BLaER1 (cell line): ENCODE measurements at regions not wholly inside any gene's neighbourhood (a gene's known extent, or its start where the extent isn't known, plus 50 kb on each side); places are given as distances from the start of the nearest gene placed in this dataset.
"Not testable (repeated sequence)": the region's sequence is repeated elsewhere in the genome, so short reads cannot be mapped to it uniquely, and the experiment has no call there.

ENCODE experiments used
- H3K27ac ChIP-seq: shearing (Covaris generic); formaldehyde crosslinking; 2 replicates; pipeline ENCODE4 v1.8.1; 2022
- H3K27me3 ChIP-seq: shearing (Covaris generic); formaldehyde crosslinking; 2 replicates; pipeline ENCODE4 v1.8.1; 2022
- H3K36me3 ChIP-seq: shearing (Covaris generic); formaldehyde crosslinking; 2 replicates; pipeline ENCODE4 v1.8.1; 2022
- H3K4me1 ChIP-seq: shearing (Covaris generic); formaldehyde crosslinking; 2 replicates; pipeline ENCODE4 v1.8.1; 2022
- H3K4me2 ChIP-seq: shearing (Covaris generic); formaldehyde crosslinking; 2 replicates; pipeline ENCODE4 v1.8.1; 2022
- H3K4me3 ChIP-seq: shearing (Covaris generic); formaldehyde crosslinking; 2 replicates; pipeline ENCODE4 v1.8.1; 2022
- H3K9ac ChIP-seq: shearing (Covaris generic); formaldehyde crosslinking; 2 replicates; pipeline ENCODE4 v1.8.1; 2022
- H3K9me3 ChIP-seq: shearing (Covaris generic); formaldehyde crosslinking; 2 replicates; pipeline ENCODE4 v1.8.1; 2022
- H4K20me1 ChIP-seq: shearing (Covaris generic); formaldehyde crosslinking; 2 replicates; pipeline ENCODE4 v1.8.1; 2022
- Cebpa-rat ChIP-seq: shearing (Covaris generic); IDR thresholded peaks from 2 replicates; pipeline ENCODE4 v1.8.1; 2022

- Histone ChIP-seq H3K4me1 (peaks cover 9% of the 10 kb centered on the region), H3K9me3 (no peaks in the 10 kb centered on the region), H3K36me3 (no peaks in the 10 kb centered on the region), H3K4me2 (no peak overlapping the region), H4K20me1 (no peaks in the 10 kb centered on the region), H3K9ac (no peak overlapping the region), H3K27me3 (no peaks in the 10 kb centered on the region), H3K4me3 (no peak overlapping the region), H3K27ac (no peak overlapping the region)
- no peak for TF ChIP-seq Cebpa-rat
Observed at GRCh38 chr16:13441675-13442074, 478.3 kb upstream of the ERCC4 start.

GRCh38 chr16:13448346-13448745 is 471.6 kb upstream of the ERCC4 start:
- Histone ChIP-seq H4K20me1 (no peaks in the 10 kb centered on the region), H3K9me3 (no peaks in the 10 kb centered on the region), H3K9ac (no peak overlapping the region), H3K4me2 (0 out of 2 replicates have a peak overlapping the region, but pooled peaks have one; percentile 19), H3K27ac (no peak overlapping the region), H3K4me3 (no peak overlapping the region), H3K4me1 (no peaks in the 10 kb centered on the region), H3K36me3 (no peaks in the 10 kb centered on the region), H3K27me3 (no peaks in the 10 kb centered on the region)
- no peak for TF ChIP-seq Cebpa-rat

GRCh38 chr16:13453325-13453724 is 466.6 kb upstream of the ERCC4 start:
- H3K27ac ChIP-seq, result no peak overlapping the region
- H3K9ac ChIP-seq, result no peak overlapping the region

GRCh38 chr16:13453938-13454553 is 465.9 kb upstream of the ERCC4 start:
- H3K27ac ChIP-seq, result no peak overlapping the region
- no peaks in the 10 kb centered on the region for H3K36me3 ChIP-seq
- H3K4me2 ChIP-seq, result no peak overlapping the region
- no peaks in the 10 kb centered on the region for H3K4me1 ChIP-seq
- no peak overlapping the region for H3K9ac ChIP-seq
- no peaks in the 10 kb centered on the region for H3K27me3 ChIP-seq
- H3K9me3 ChIP-seq, result no peaks in the 10 kb centered on the region
- no peak overlapping the region for H3K4me3 ChIP-seq
- no peaks in the 10 kb centered on the region for H4K20me1 ChIP-seq
- no peak for TF ChIP-seq Cebpa-rat

More at GRCh38 chr16:13453325-13453724, 466.6 kb upstream of the ERCC4 start:
- Histone ChIP-seq H3K36me3 (no peaks in the 10 kb centered on the region), H4K20me1 (no peaks in the 10 kb centered on the region), H3K27me3 (no peaks in the 10 kb centered on the region), H3K4me2 (no peak overlapping the region), H3K4me1 (no peaks in the 10 kb centered on the region), H3K4me3 (no peak overlapping the region), H3K9me3 (no peaks in the 10 kb centered on the region)
- TF ChIP-seq Cebpa-rat, result no peak

- no peak overlapping the region for H3K4me2 ChIP-seq
- no peaks in the 10 kb centered on the region for H3K36me3 ChIP-seq
- H3K27ac ChIP-seq, result no peak overlapping the region
- H3K4me3 ChIP-seq, result no peak overlapping the region
- H3K9ac ChIP-seq, result no peak overlapping the region
- TF ChIP-seq Cebpa-rat, result no peak
- no peaks in the 10 kb centered on the region for H4K20me1 ChIP-seq
- no peaks in the 10 kb centered on the region for H3K4me1 ChIP-seq
- H3K9me3 ChIP-seq, result no peaks in the 10 kb centered on the region
- no peaks in the 10 kb centered on the region for H3K27me3 ChIP-seq
Observed at GRCh38 chr16:13463619-13464018, 456.3 kb upstream of the ERCC4 start.

GRCh38 chr16:13471036-13471435 is 448.9 kb upstream of the ERCC4 start:
- Histone ChIP-seq H3K36me3 (no peaks in the 10 kb centered on the region), H3K27me3 (no peaks in the 10 kb centered on the region), H3K4me2 (no peak overlapping the region), H4K20me1 (no peaks in the 10 kb centered on the region), H3K9ac (no peak overlapping the region), H3K4me1 (no peaks in the 10 kb centered on the region), H3K4me3 (no peak overlapping the region), H3K27ac (no peak overlapping the region), H3K9me3 (no peaks in the 10 kb centered on the region; the same call in 1 of the 2 replicates)
- TF ChIP-seq Cebpa-rat, result no peak

GRCh38 chr16:13478991-13479390 is 441.0 kb upstream of the ERCC4 start:
- Histone ChIP-seq H3K27me3 (no peaks in the 10 kb centered on the region), H4K20me1 (no peaks in the 10 kb centered on the region), H3K4me1 (no peaks in the 10 kb centered on the region), H3K4me3 (no peak overlapping the region), H3K9me3 (no peaks in the 10 kb centered on the region), H3K9ac (no peak overlapping the region), H3K4me2 (no peak overlapping the region), H3K36me3 (no peaks in the 10 kb centered on the region), H3K27ac (no peak overlapping the region)
- no peak for TF ChIP-seq Cebpa-rat

- TF ChIP-seq Cebpa-rat, result no peak
- Histone ChIP-seq H3K4me1 (no peaks in the 10 kb centered on the region), H4K20me1 (no peaks in the 10 kb centered on the region), H3K9ac (no peak overlapping the region), H3K27ac (no peak overlapping the region), H3K36me3 (no peaks in the 10 kb centered on the region), H3K4me2 (no peak overlapping the region), H3K9me3 (no peaks in the 10 kb centered on the region), H3K27me3 (no peaks in the 10 kb centered on the region), H3K4me3 (no peak overlapping the region)
Observed at GRCh38 chr16:13479549-13479948, 440.4 kb upstream of the ERCC4 start.

GRCh38 chr16:13480801-13481200 is 439.2 kb upstream of the ERCC4 start:
- no peak overlapping the region for H3K9ac ChIP-seq
- no peak overlapping the region for H3K27ac ChIP-seq
- no peaks in the 10 kb centered on the region for H3K4me1 ChIP-seq
- no peaks in the 10 kb centered on the region for H3K36me3 ChIP-seq
- H4K20me1 ChIP-seq, result no peaks in the 10 kb centered on the region
- no peaks in the 10 kb centered on the region for H3K27me3 ChIP-seq
- H3K9me3 ChIP-seq, result no peaks in the 10 kb centered on the region
- no peak overlapping the region for H3K4me2 ChIP-seq
- H3K4me3 ChIP-seq, result no peak overlapping the region
- TF ChIP-seq Cebpa-rat, result no peak

- H4K20me1 ChIP-seq, result no peaks in the 10 kb centered on the region
- H3K4me2 ChIP-seq, result no peak overlapping the region
- no peaks in the 10 kb centered on the region for H3K9me3 ChIP-seq
- H3K27ac ChIP-seq, result no peak overlapping the region
- no peaks in the 10 kb centered on the region for H3K36me3 ChIP-seq
- H3K4me1 ChIP-seq, result no peaks in the 10 kb centered on the region
- H3K27me3 ChIP-seq, result no peaks in the 10 kb centered on the region
- H3K9ac ChIP-seq, result no peak overlapping the region
- H3K4me3 ChIP-seq, result no peak overlapping the region
- TF ChIP-seq Cebpa-rat, result no peak
Observed at GRCh38 chr16:13483121-13483520, 436.8 kb upstream of the ERCC4 start.

- not testable (repeated sequence) for H3K9ac ChIP-seq, H4K20me1 ChIP-seq, H3K36me3 ChIP-seq, H3K4me1 ChIP-seq, H3K9me3 ChIP-seq, H3K27ac ChIP-seq, H3K27me3 ChIP-seq, H3K4me3 ChIP-seq, H3K4me2 ChIP-seq
Observed at GRCh38 chr16:13489416-13489815, 430.5 kb upstream of the ERCC4 start.
